Lower leg skin (tissue), 4 donors: ENCODE measurements at regions not wholly inside any gene's neighbourhood (a gene's known extent, or its start where the extent isn't known, plus 50 kb on each side); places are given as distances from the start of the nearest gene placed in this dataset.

Experiments
- DNase-seq, 2 donors: peaks; one replicate each; pipeline ENCODE4 v3.0.0-alpha.2; 2019; ENCODE audit warnings: low spot score in 2 of 2
- H3K4me3 ChIP-seq: fragments of 200-600 bp; sonication (generic); 2 replicates; pipeline ENCODE4 v1.5.1; 2017; ENCODE audit warnings: mild to moderate bottlenecking, low read depth; ENCODE audit not compliant: poor library complexity, severe bottlenecking
- POLR2A ChIP-seq, 2 donors: fragments of 450-650 bp; IDR thresholded peaks; one replicate each; pipeline ENCODE4 v1.6.1; 2016 to 2017; ENCODE audit warnings: antibody characterized with exemption in 2 of 2, mild to moderate bottlenecking in 1 of 2, moderate library complexity in 1 of 2
- WGBS, 2 donors: methylation state at CpG; one replicate each; pipeline ENCODE4 v1.1.5; 2018; 5-methylcytosine and 5-hydroxymethylcytosine counted together
- intact Hi-C: fragments of 100-400 bp; cut with DNase I; formaldehyde crosslinking; loops from one replicate; pipeline ENCODE4 v1.15.0; 2023; ENCODE audit warnings: low total_unique reads
- TF ChIP-seq, protein P1 (sequence below), 3 donors: fragments of 450-650 bp; IDR thresholded peaks; one replicate each; pipeline ENCODE4 v1.5.1; 2016; ENCODE audit warnings: antibody characterized with exemption in 3 of 3, mild to moderate bottlenecking in 3 of 3, moderate library complexity in 2 of 3

DNA sequence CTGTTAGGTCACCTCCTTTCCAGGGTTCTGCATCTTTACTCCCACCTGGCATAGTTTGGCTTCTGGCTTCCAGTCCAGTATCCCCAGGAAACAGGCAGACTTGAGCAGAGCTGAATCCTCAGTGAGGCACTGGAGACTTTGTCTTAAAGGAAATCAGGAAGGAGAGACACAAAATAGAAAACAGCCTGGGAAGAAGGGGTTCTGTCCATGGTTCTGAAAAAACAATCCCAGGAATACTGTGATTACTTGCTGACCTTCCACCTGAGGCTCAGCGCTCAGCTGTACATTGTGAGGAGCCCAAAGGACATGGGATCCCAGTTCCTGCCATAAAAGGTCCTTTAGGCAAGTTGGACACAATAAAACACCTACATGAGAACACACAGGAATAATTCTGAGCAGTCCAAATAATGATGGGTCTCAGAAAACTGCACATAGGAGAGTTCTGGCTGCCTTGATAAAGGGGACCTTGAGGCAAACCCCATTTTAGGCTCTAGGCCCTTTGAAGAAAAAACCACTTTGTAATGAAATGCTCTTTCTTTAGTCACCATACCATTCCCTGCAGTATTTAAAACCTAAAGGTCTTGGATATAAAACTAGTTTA lies 81.4 kb upstream of the CRHR1 start:
- TF ChIP-seq POLR2A (IDR thresholded peaks at IDR 0.05): no peak
- TF ChIP-seq, protein P1, sequence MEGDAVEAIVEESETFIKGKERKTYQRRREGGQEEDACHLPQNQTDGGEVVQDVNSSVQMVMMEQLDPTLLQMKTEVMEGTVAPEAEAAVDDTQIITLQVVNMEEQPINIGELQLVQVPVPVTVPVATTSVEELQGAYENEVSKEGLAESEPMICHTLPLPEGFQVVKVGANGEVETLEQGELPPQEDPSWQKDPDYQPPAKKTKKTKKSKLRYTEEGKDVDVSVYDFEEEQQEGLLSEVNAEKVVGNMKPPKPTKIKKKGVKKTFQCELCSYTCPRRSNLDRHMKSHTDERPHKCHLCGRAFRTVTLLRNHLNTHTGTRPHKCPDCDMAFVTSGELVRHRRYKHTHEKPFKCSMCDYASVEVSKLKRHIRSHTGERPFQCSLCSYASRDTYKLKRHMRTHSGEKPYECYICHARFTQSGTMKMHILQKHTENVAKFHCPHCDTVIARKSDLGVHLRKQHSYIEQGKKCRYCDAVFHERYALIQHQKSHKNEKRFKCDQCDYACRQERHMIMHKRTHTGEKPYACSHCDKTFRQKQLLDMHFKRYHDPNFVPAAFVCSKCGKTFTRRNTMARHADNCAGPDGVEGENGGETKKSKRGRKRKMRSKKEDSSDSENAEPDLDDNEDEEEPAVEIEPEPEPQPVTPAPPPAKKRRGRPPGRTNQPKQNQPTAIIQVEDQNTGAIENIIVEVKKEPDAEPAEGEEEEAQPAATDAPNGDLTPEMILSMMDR (IDR thresholded peaks at IDR 0.05): no peak
- no peak for DNase-seq
- WGBS, 2 donors: 38 to 59% methylated on average over 1 of the region's 1 CpG
- intact Hi-C loops: no loop called here
- no peak overlapping the region for H3K4me3 ChIP-seq

DNA sequence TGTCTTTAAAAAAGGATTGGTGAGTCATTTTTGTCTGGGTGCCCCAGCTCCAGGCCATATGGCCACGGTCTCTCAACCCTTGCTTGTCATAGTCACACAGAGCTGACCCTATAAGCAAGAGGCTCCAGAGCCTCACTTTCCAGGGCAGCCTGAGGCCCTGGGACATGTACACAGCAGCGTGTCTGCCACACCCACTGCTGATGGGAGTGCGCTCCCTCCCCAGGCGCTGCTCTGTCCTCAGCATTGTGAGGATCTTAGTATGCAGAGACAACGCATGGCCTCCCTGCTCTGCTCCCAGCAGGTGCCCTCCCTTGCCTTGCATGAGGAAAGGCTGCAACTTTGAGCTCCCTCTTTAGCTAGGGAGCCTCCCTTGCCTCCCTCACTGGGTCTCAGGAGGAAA lies 80.8 kb upstream of the CRHR1 start:
- intact Hi-C loops: no loop called here

DNA sequence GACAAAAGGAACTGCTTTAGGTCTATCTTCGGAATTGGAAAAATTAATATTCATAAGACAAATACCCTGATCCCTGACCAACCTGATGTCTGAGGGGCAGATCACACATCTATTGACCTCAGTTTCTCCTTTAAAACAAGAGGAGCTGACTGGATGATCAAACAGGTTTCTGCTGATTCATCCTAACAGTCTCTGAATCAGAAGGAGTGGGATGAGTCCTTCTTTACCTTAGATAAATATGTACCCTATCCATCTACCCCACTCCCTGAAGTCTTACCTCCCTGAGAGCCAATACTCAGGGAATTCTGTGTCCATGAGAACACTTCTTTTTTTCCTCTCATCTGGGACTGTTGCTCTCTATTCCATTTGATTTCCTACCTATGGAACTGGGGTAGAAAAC lies 80.3 kb upstream of the CRHR1 start:
- intact Hi-C loops: no loop called here
- TF ChIP-seq, protein P1 (IDR thresholded peaks at IDR 0.05): no peak
- no peak for TF ChIP-seq POLR2A (IDR thresholded peaks at IDR 0.05)
- 70 to 95% methylated on average over 1 of the region's 1 CpG for WGBS, 2 donors
- no peak overlapping the region for H3K4me3 ChIP-seq
- DNase-seq: no peak

More for the DNA sequence above, 80.8 kb upstream of the CRHR1 start:
- no peak overlapping the region for H3K4me3 ChIP-seq
- TF ChIP-seq, protein P1 (IDR thresholded peaks at IDR 0.05): no peak
- no peak for TF ChIP-seq POLR2A (IDR thresholded peaks at IDR 0.05)
- DNase-seq: no peak
- WGBS, 2 donors: 10 to 50% methylated on average over 3 to 5 of the region's 5 CpGs

DNA sequence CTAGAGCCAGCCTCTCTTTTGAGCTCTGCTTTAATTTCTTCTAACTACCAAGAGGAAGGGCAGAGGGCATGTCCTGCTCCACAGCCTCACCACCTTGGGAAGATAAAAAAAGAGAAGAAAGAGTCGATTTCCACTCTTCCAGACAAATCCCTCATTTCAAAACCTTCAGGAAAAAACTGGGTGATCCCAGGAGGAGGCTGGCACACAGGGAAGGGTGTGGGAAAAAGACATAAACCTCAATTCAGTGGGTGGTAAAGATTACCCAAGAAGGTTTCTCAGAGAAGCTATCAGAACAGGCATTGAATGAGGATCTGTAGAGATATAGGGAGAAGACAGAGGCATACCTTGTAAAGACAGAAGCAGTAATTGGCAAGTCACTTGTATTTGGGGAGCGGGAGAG lies 79.9 kb upstream of the CRHR1 start:
- intact Hi-C loops: no loop called here
- no peak for DNase-seq
- TF ChIP-seq, protein P1 (IDR thresholded peaks at IDR 0.05): no peak
- no peak for TF ChIP-seq POLR2A (IDR thresholded peaks at IDR 0.05)
- H3K4me3 ChIP-seq: no peak overlapping the region
- WGBS, 2 donors: 51 to 52% methylated on average over 2 of the region's 2 CpGs

DNA sequence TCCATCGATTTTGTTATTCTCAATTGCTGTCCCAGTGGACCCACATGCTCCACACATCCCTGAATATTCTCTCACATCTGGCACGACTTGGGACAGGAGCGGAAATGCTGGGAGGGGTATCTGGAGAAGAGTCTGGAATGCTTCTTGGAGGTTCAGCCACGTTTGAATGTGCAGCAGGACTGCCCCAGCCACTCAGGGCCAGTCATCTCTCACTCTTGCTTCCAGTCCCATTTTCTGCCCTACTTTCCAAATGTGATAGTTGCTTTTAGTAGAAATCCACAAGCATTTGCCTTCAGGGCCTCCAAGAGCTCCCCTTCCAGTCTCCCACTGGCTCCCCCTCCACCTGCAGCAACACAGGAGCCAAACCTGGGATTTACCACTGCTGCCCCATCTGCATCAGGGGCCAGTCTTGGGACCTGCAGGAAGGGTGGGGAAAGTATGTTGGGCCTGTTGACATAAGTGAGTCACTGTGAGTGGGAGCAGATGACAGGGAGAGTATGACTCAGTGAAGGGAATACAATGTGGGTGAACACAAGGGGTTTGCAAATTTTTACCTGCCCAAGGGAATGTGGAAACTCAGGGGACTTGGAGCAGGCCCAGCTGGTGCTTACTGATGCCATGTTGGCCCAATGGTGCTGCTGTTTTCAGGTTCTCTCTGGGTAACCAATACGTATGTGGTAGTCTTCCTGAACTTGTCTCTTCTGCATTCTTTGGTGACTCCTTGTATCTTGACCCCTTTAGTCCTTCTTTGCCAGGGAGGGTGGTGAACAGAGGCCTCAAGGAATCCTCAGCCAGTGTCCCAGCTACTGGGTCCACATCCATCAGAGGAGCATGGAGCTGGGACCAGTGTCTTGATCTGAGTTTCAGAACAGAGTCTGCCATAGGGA lies 78.8 kb upstream of the CRHR1 start:
- intact Hi-C loops: no loop called here
- no peak for TF ChIP-seq POLR2A (IDR thresholded peaks at IDR 0.05)
- TF ChIP-seq, protein P1 (IDR thresholded peaks at IDR 0.05): no peak
- no peak overlapping the region for H3K4me3 ChIP-seq
- no peak for DNase-seq
- WGBS, 2 donors: 50 to 53% methylated on average over 5 of the region's 5 CpGs
